CD4-positive, alpha-beta T cell treated with Interleukin-21 for 1 hour (primary cell): ENCODE measurements at regions not wholly inside any gene's neighbourhood (a gene's known extent, or its start where the extent isn't known, plus 50 kb on each side); places are given as distances from the start of the nearest gene placed in this dataset.

Experiments used
- DNase-seq: peaks from one replicate; pipeline ENCODE4 v3.0.0-alpha.2; 2020

DNA sequence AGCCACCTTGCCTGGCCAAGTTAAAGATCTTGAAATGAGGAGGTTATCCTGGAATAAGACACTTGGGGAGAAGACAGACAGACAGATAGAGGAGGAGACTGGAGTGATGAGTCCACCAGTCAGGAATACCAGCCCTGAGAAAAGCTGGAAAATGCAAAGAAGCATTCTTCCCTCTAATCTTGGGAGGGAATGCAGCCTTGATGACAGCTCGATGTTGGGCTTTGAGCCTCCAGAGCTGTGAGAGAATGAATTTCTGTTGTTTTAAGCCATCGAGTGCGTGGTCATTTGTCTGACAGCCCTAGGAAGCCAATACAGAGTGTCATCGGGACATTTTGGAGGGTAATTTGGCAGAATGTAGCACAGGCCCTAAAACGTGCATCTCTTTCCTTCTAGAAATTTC, 199.1 kb upstream of the IER5L start:
- DNase-seq: no peak

GRCh38 chr9:129375845-129376244, 197.8 kb upstream of the IER5L start:
- no peak for DNase-seq

DNA sequence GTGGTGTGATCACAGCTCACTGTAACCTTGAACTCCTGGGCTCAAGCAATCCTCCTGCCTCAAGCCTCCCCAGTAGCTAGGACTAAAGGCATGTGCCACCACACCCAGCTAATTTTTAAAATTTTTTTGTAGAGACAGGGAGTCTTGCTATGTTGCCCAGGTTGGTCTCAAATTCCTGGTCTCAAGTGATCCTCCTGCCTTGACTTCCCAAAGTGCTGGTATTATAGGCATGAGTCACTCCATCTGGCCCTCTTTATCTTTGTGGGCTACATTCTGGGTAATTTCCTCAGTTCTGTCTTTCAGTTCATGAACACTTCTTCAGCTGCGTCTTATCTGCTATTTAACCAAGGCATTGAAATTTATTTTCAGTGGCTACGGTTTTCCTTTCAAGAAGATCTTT, 196.6 kb upstream of the IER5L start:
- DNase-seq: no peak

GRCh38 chr9:129374231-129374630, 196.2 kb upstream of the IER5L start:
- no peak for DNase-seq

DNA sequence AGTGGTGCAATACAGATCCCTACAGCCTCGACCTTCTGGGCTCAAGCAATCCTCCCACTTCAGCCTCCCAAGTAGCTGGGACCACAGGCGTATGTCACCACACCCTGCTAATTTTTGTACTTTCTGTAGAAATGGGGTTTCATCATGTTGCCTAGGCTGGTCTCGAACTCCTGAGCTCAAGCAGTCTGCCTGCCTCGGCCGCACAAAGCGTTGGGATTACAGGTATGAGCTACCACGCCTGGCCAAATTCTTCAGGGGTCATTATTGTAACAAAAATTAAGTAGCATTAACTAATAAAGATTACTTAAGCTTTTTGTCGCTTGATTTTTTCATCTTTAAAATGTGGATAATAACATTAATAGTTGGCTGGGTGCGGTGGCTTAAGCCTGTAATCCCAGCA, 195.3 kb upstream of the IER5L start:
- DNase-seq: no peak

- DNase-seq: no peak
These were observed 192.7 kb upstream of the IER5L start for GRCh38 chr9:129370770-129371169.

DNA sequence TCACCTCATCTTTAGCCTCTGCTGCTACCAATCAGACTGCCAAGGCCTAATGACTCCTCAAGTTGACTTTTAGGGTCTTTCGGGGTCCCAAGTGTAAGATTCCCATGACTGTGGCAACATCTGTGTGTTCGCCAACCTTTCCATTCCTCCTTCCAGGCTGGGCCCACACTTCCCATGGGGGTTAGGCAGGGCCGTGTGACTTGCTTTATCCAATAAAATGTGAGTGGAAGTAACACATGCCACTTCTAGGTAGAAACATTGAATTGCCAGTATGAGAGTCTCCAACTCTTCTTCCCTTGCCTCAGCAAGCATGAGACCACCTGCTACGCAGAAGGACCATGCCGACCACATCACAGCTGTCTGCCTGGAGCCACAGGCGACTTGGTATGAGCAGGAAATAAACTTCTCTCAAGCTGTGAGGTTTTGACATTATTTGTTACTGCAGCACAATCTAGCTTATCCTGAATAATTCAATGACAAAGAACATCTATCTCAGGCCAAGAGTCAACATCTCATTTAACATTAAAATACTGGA, 190.4 kb upstream of the IER5L start:
- no peak for DNase-seq

DNA sequence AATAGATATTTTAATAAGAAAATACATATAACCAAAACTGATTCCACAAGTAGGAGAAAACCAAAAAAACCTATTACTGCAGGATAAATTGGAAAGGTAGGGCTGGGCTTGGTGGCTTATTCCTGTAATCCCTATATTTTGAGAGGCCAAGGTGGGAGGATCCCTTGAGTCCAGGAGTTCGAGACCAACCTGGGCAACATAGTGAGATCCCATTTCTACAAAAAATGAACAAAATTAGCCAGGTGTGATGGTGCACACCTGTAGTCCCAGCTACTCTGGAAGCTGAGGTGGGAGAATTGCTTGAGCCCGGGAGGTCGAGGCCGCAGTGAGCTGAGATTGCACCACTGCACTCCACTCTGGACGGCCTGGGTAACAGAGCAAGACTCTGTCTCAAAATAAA, 189.2 kb upstream of the IER5L start:
- no peak for DNase-seq

GRCh38 chr9:129365196-129365595, 187.1 kb upstream of the IER5L start:
- no peak for DNase-seq

DNA sequence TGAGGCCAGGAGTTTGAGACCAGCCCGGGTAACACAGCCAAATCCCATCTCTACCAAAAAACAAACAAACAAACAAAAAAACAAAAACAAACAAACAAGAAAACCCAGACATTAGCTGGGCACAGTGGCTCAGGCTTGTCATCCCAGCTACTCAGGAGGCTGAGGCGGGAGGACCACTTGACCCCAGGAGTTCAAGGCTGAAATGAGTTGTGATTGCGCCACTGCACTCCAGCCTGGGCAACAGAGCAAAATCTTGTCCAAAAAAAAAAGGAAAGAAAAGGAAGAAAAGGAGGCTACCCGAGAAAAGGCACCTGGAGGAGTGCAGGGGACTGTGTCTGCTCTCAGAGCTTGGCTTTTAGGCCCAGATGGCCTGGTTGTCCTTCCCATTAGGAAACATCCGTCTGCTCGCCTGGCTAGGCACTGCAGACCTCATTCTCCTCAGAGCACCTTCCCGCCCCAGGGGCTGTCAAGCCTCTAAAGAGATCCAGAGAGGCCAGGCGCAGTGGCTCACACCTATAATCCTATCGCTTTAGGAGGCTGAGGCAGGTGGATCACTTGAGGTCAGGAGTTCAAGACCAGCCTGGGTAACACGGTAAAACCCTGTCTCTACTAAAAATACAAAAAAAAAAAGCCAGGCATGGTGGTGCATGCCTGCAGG, 185.3 kb upstream of the IER5L start:
- no peak for DNase-seq

GRCh38 chr9:129362287-129363000, 184.4 kb upstream of the IER5L start:
- no peak for DNase-seq

DNA sequence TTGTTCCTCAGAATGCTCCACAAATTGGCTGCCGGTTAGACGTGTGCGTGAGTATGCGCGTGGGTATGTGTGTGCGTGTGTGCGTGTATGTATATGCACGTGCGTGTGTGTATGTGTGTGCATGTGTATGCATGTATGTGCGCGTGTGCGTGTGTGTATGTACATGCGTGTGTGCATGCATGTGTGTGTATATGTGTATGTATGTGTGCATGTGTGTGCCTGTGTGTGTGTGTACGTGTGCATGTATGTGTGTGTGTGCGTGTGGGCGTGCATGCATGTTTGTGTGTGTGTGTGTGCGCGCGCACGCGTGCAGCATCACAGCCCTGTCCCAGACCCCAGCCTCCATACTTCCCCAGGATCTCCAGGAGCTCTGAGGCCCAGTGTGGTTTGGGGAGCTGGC, 183.1 kb upstream of the IER5L start:
- no peak for DNase-seq

DNA sequence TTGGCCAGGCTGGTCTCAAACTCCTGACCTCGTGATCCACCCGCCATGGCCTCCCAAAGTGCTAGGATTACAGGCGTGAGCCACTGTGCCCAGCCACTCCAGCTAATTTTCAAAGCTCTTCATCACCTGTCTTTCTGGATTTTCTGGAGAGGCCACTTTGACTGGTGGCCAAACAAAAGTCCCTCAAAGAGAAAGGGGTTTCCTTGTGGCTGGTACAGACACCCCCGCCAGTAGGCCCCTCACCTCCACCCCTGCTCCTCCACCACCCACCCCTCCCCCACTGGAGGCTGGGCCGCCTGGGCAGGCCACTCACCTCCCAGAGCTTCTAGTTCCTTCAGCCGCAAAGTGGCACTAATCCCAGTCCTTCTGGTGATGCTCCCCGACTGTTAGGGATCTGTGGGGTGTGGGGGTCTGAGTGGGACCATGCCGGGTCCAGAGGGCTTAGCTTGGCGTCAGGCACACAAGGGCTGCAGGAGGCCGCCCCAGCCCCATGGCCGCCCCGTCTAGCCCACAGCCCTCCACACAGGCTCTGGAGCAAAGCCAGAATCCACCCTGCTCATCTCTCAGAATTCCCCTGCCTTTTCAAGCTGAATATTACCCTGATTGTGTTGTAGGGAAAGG, 182.0 kb upstream of the IER5L start:
- DNase-seq: no peak

GRCh38 chr9:129359162-129359811, 181.2 kb upstream of the IER5L start:
- DNase-seq: no peak

DNA sequence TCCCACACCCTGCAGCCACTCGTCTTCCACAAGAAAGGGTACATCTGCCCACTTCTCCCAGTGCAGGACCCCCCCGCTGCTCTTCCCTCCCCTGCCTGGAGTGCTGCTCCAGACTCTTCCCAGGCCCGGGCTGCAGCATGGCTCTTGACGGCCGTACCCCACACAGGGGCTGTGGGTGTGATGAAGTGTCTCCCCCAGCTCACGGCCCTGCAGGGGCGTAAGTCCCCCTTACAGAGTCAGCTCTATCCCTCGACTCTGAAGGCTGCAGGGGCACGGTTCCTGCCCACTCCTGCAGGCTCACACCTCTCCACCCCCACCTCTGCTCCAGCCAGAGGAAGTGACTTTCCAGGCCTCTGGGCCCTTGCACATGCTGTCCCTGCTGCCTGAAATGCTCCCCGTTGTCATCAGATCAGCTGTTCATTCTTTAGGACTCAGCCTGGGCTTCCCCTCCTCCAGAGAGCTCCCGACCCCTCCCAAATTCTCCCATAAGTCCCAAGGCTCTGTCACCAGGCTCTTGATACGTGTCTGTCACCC, 180.6 kb upstream of the IER5L start:
- DNase-seq: no peak

GRCh38 chr9:129357773-129358245, 179.7 kb upstream of the IER5L start:
- DNase-seq: no peak

DNA sequence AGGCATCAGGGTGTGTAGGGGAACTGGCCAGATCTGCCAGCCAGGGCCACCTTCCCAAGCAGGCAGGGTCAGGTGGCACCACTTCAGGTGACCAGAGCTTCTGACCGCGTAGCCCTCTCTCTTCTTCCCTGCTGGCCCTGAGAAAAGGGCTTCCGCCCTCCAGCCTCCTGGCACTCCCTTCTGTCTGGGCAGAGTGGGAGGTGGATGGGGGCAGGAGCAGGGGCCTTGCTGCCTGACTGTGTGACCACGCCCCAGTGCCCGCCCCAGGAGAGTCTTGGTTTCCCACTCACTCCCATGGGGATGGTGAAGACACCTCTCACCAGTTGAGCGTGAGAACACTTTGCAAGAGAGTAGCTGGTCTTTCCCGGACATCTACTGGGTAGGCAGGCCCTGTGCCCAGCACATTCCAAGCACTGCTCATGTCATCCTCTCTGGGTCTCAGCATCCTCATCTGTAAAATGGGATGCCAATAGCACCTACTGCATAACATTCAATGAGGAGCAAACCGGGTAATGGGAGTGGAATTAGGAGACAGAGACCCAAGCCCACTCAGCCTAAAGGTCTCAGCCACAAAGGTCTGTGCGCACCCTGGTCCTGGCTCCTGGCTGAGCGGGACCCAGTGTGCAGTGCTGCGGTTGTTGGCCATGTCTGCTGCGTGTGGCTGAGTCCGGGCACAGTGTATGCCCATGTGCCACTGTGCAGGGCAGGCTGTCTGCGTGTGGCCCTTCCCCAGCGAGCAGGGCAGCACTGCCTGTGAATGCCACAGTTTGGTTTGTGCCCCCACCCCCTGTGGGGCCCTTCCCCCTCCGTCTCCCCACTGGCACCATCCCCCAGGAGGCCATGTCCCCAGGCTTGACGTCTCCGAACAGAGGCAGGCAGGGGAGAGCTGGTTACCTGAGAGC, 179.1 kb upstream of the IER5L start:
- DNase-seq: no peak

- no peak for DNase-seq
These were observed 177.6 kb upstream of the IER5L start for GRCh38 chr9:129355631-129356030.

GRCh38 chr9:129354498-129354897, 176.4 kb upstream of the IER5L start:
- DNase-seq: no peak

DNA sequence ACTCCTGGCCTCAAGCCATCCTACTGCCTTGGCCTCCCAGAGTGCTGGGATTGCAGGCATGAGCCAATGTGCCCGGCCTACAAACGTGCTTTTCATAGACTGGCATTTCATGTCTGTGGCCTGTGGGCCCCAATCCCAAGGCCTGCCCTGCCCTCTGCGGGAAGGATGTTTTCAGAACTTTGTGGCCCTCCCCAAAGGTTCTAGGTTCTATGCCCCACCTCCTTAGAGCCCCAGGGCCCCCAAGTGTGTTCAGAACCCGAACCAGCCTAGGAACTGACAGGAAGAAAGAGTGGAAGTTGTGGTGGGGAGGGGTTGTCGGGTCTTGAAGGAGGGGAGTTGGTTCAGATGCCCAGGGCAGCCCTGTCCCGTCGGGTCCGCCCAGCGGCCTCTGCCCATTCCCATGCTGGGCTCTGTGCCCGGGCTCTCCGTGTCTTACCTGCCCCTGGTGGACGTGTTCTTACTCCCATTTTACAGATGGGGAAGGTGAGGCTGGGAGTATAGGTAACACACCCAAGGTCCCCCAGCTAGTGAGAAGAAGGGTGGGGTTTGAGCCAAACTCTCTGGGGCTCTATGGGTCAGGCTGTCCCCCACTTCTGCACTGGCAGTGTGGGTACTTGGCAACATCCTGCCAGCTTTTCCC, 175.8 kb upstream of the IER5L start:
- no peak for DNase-seq

DNA sequence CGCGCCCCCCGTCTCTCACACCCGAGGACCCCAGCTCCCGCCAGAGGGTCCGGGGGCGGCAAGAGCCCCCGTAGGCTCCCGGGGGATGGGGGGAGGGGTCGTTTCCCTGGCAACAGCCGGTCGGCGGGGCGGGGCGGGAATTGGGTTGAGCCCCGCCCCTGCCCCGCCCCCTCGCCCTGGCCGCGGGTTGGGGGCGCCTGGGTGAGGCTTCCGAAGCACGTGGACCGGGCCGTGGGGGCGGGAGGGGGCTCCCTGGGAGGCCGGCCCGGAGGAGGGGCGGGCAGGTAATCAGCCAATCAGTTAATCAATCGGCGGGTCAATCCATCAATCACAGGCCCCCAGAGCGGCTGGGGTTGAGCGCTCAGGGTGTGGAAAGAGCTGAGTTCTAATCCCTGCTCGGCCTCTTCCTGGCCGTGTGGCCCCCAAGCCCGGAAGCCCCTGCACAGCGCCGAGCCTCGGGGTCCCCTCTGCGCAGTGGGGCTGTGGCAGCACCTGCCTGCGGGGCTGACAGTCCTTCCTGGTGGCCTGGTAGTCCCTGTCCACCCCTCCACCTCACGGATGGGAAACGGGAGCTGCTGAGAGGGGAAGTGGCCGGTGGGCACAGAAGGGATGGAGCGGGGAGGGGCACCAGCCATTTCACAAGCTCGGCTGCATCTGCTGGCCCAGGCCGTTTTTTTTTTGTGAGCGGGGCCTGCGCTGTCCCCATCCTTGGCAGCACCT, 174.2 kb upstream of the IER5L start:
- no peak for DNase-seq
